MCF 10A (cell line): ENCODE measurements at regions not wholly inside any gene's neighbourhood (a gene's known extent, or its start where the extent isn't known, plus 50 kb on each side); places are given as distances from the start of the nearest gene placed in this dataset.

Experiments
- BruUV-seq: library from RNA; stranded (reverse); fragments of 400-500 nt; replicated peaks from 2 replicates; lab custom pipeline; 2021; lab: Mats Ljungman, UMichigan
- CTCF ChIA-PET: fragments of 300-600 bp; sonication (Branson Sonifier 250); formaldehyde crosslinking; extraction: SDS; loops from one replicate; lab custom pipeline; 2021; ENCODE audit warnings: antibody characterized with exemption, inconsistent platforms; lab: Yijun Ruan, JAX
- POLR2A ChIA-PET: fragments of 300-600, 350-650 bp; sonication (Branson Sonifier 250); formaldehyde crosslinking; extraction: SDS; loops from one replicate; lab custom pipeline; 2020; ENCODE audit warnings: antibody characterized with exemption, inconsistent platforms; lab: Yijun Ruan, JAX
- DNase-seq: peaks from one replicate; pipeline ENCODE4 v3.0.0-alpha.2; 2018; ENCODE audit not compliant: unreplicated experiment
- H3K27ac Mint-ChIP-seq: one replicate; pipeline ENCODE4 v1.8.0; 2022; ENCODE audit warnings: mild to moderate bottlenecking, low read depth, mixed read lengths; ENCODE audit not compliant: unreplicated experiment
- H3K27me3 Mint-ChIP-seq: one replicate; pipeline ENCODE4 v1.8.0; 2022; ENCODE audit warnings: mixed read lengths; ENCODE audit not compliant: insufficient read depth, unreplicated experiment
- H3K36me3 Mint-ChIP-seq: one replicate; pipeline ENCODE4 v1.8.0; 2022; ENCODE audit warnings: mild to moderate bottlenecking, moderate library complexity, mixed read lengths; ENCODE audit not compliant: insufficient read depth, unreplicated experiment
- H3K4me1 Mint-ChIP-seq: one replicate; pipeline ENCODE4 v1.8.0; 2022; ENCODE audit warnings: mixed read lengths; ENCODE audit not compliant: insufficient read depth, unreplicated experiment
- H3K4me3 Mint-ChIP-seq: one replicate; pipeline ENCODE4 v1.8.0; 2022; ENCODE audit warnings: mild to moderate bottlenecking, moderate library complexity, mixed read lengths; ENCODE audit not compliant: unreplicated experiment
- H3K9me3 Mint-ChIP-seq: one replicate; pipeline ENCODE4 v1.8.0; 2022; ENCODE audit warnings: mixed read lengths; ENCODE audit not compliant: unreplicated experiment
- intact Hi-C: fragments of 100-400 bp; cut with micrococcal nuclease; formaldehyde crosslinking; loops from 2 replicates; pipeline ENCODE4 v1.14.1; 2022
- TF ChIP-seq, protein P1 (sequence below): fragments of 200-600 bp; IDR thresholded peaks from one replicate; pipeline ENCODE4 v1.8.0; 2022; ENCODE audit warnings: antibody characterized with exemption, mild to moderate bottlenecking; ENCODE audit not compliant: unreplicated experiment

DNA sequence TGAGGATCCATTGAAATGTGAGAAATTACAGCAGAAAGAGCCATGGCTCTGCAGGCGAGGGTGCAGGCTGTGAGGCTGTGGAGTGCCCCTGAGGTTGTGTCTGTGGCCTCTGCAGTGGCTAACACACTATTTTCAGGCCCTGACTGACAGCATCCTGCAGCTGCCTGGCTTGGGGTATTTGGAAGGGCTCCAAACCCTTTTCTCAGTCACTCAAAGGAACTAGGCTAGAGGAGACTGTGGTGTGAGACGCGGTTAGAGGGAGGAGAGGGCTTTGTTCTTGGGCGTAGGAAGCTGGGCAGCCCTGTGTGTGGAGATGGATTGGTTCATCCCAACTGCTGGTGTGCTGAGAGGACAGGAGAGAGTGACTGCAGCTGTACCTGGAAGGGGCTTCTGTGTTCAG lies 134.9 kb downstream of the RAMP3 start:
- no TSS peak for BruUV-seq
- Mint-ChIP-seq H3K27me3 (peaks cover 52% of the 10 kb centered on the region), H3K4me1 (no peaks in the 10 kb centered on the region), H3K4me3 (no peak overlapping the region), H3K9me3 (no peaks in the 10 kb centered on the region), H3K27ac (no peak overlapping the region), H3K36me3 (peaks cover 7% of the 10 kb centered on the region)
- CTCF ChIA-PET, result no interaction called here
- no peak for DNase-seq
- TF ChIP-seq, protein P1, sequence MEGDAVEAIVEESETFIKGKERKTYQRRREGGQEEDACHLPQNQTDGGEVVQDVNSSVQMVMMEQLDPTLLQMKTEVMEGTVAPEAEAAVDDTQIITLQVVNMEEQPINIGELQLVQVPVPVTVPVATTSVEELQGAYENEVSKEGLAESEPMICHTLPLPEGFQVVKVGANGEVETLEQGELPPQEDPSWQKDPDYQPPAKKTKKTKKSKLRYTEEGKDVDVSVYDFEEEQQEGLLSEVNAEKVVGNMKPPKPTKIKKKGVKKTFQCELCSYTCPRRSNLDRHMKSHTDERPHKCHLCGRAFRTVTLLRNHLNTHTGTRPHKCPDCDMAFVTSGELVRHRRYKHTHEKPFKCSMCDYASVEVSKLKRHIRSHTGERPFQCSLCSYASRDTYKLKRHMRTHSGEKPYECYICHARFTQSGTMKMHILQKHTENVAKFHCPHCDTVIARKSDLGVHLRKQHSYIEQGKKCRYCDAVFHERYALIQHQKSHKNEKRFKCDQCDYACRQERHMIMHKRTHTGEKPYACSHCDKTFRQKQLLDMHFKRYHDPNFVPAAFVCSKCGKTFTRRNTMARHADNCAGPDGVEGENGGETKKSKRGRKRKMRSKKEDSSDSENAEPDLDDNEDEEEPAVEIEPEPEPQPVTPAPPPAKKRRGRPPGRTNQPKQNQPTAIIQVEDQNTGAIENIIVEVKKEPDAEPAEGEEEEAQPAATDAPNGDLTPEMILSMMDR, result no peak
- POLR2A ChIA-PET, result no interaction called here
- intact Hi-C loops, result no loop called here

- Mint-ChIP-seq H3K4me1 (no peaks in the 10 kb centered on the region), H3K4me3 (no peak overlapping the region), H3K27me3 (peaks cover 54% of the 10 kb centered on the region), H3K9me3 (no peaks in the 10 kb centered on the region), H3K36me3 (peaks cover 7% of the 10 kb centered on the region), H3K27ac (no peak overlapping the region)
- intact Hi-C loops, result no loop called here
- ChIA-PET POLR2A (no interaction called here), CTCF (no interaction called here)
- DNase-seq, result no peak
- no TSS peak for BruUV-seq
- TF ChIP-seq, protein P1, result no peak
Measured at GRCh38 chr7:45293295-45293942, 135.8 kb downstream of the RAMP3 start.

GRCh38 chr7:45294559-45294958 lies 137.0 kb downstream of the RAMP3 start:
- Mint-ChIP-seq H3K4me1 (no peaks in the 10 kb centered on the region), H3K4me3 (no peak overlapping the region), H3K27ac (no peak overlapping the region), H3K9me3 (no peaks in the 10 kb centered on the region), H3K36me3 (peaks cover 7% of the 10 kb centered on the region), H3K27me3 (peaks cover 66% of the 10 kb centered on the region)
- CTCF ChIA-PET, result no interaction called here
- intact Hi-C loops, result no loop called here
- no TSS peak for BruUV-seq
- DNase-seq, result no peak
- POLR2A ChIA-PET, result no interaction called here
- TF ChIP-seq, protein P1, result no peak

GRCh38 chr7:45295222-45295621 lies 137.6 kb downstream of the RAMP3 start:
- POLR2A ChIA-PET, result interaction anchor here (0.5 kb wide), 1 partner anchor 68 kb away, joined by 3 read pairs; no protein-coding TSS in a partner anchor
- Mint-ChIP-seq H3K36me3 (peaks cover 7% of the 10 kb centered on the region), H3K9me3 (no peaks in the 10 kb centered on the region), H3K27ac (no peak overlapping the region), H3K4me3 (no peak overlapping the region), H3K4me1 (no peaks in the 10 kb centered on the region), H3K27me3 (peaks cover 72% of the 10 kb centered on the region)
- DNase-seq, result no peak
- TF ChIP-seq, protein P1, result no peak
- intact Hi-C loops, result no loop called here
- no TSS peak for BruUV-seq
- CTCF ChIA-PET, result interaction anchor here (0.6 kb wide), 1 partner anchor 559 kb away, joined by 3 read pairs; no protein-coding TSS in a partner anchor
